ENCODE measurements at regions not wholly inside any gene's neighbourhood (a gene's known extent, or its start where the extent isn't known, plus 50 kb on each side); places are given as distances from the start of the nearest gene placed in this dataset.
"Not testable (repeated sequence)": the region's sequence is repeated elsewhere in the genome, so short reads cannot be mapped to it uniquely, and the experiment has no call there.

- Histone ChIP-seq H3K4me3 (no peak overlapping the region), H3K27me3 (no peaks in the 10 kb centered on the region), H3K27ac (no peak overlapping the region), H3K36me3 (replicated peaks in 1 of 2) (no peaks in the 10 kb centered on the region), H3K4me1 (replicated peaks in 1 of 2) (no peaks in the 10 kb centered on the region), H3K9me3 (replicated peaks in 1 of 3) (no peaks in the 10 kb centered on the region)
- no peak for DNase-seq
- intact Hi-C loops (cut with DNase I) = no loop called here
- TF ChIP-seq POLR2A (IDR thresholded peaks at IDR 0.05) = no peak
- TF ChIP-seq, protein P1, sequence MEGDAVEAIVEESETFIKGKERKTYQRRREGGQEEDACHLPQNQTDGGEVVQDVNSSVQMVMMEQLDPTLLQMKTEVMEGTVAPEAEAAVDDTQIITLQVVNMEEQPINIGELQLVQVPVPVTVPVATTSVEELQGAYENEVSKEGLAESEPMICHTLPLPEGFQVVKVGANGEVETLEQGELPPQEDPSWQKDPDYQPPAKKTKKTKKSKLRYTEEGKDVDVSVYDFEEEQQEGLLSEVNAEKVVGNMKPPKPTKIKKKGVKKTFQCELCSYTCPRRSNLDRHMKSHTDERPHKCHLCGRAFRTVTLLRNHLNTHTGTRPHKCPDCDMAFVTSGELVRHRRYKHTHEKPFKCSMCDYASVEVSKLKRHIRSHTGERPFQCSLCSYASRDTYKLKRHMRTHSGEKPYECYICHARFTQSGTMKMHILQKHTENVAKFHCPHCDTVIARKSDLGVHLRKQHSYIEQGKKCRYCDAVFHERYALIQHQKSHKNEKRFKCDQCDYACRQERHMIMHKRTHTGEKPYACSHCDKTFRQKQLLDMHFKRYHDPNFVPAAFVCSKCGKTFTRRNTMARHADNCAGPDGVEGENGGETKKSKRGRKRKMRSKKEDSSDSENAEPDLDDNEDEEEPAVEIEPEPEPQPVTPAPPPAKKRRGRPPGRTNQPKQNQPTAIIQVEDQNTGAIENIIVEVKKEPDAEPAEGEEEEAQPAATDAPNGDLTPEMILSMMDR (IDR thresholded peaks at IDR 0.05) = no peak
- WGBS, 4 donors = 62 to 83% (median 75%) methylated on average over 1 of the region's 1 CpG
These were observed 184.9 kb downstream of the COL12A1 start for GRCh38 chr6:75020971-75021370.

- intact Hi-C loops (cut with DNase I) = no loop called here
- Histone ChIP-seq H3K4me1 (replicated peaks in 1 of 2) (no peaks in the 10 kb centered on the region), H3K27me3 (no peaks in the 10 kb centered on the region), H3K4me3 (no peak overlapping the region), H3K9me3 (replicated peaks in 1 of 3) (no peaks in the 10 kb centered on the region), H3K27ac (no peak overlapping the region), H3K36me3 (replicated peaks in 1 of 2) (no peaks in the 10 kb centered on the region)
- no peak for TF ChIP-seq POLR2A (IDR thresholded peaks at IDR 0.05)
- TF ChIP-seq, protein P1 (IDR thresholded peaks at IDR 0.05) = no peak
- 60 to 71% (median 69%) methylated on average over 2 of the region's 2 CpGs for WGBS, 4 donors
- DNase-seq = no peak
These were observed 185.5 kb downstream of the COL12A1 start for GRCh38 chr6:75020376-75020775.

DNA sequence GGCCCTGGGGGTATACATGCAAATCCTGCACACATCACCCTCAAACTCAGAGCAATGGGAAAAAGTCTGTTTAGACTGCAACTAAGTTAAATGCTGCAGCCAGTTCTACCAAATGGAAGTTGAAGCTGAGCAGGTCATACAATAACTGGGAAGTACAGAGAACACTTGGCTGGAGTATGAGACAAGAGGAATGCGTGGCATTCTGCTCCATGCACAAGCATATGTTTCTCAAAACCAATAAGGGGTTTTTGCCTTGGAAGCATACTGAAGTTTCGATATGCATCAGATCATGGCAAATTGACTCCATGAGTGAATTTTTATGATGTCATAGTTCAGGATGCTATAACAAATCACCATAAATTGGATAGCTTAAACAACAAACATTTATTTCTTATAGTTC, 193.8 kb downstream of the COL12A1 start:
- Histone ChIP-seq H3K36me3 (replicated peaks in 1 of 2) (no peaks in the 10 kb centered on the region), H3K4me1 (replicated peaks in 1 of 2) (no peaks in the 10 kb centered on the region), H3K27ac (no peak overlapping the region), H3K27me3 (no peaks in the 10 kb centered on the region), H3K9me3 (replicated peaks in 1 of 3) (no peaks in the 10 kb centered on the region), H3K4me3 (no peak overlapping the region)
- 59 to 69% (median 62%) methylated on average over 2 of the region's 2 CpGs for WGBS, 4 donors
- DNase-seq = no peak
- no peak for TF ChIP-seq POLR2A (IDR thresholded peaks at IDR 0.05)
- TF ChIP-seq, protein P1 (IDR thresholded peaks at IDR 0.05) = no peak
- intact Hi-C loops (cut with DNase I) = no loop called here

GRCh38 chr6:75003984-75004383, 201.9 kb downstream of the COL12A1 start:
- H3K4me3 ChIP-seq; H3K4me1 ChIP-seq (replicated peaks in 1 of 2); H3K36me3 ChIP-seq (replicated peaks in 1 of 2); H3K27me3 ChIP-seq; H3K27ac ChIP-seq; intact Hi-C loops (cut with DNase I); DNase-seq; H3K9me3 ChIP-seq (replicated peaks in 1 of 3): not testable (repeated sequence)
- 88 to 98% (median 91%) methylated on average over 6 to 8 of the region's 8 CpGs for WGBS, 4 donors

GRCh38 chr6:74997646-74998045, 208.2 kb downstream of the COL12A1 start:
- Histone ChIP-seq H3K27ac (no peak overlapping the region), H3K27me3 (no peaks in the 10 kb centered on the region), H3K4me3 (no peak overlapping the region), H3K4me1 (replicated peaks in 1 of 2) (no peaks in the 10 kb centered on the region), H3K36me3 (replicated peaks in 1 of 2) (no peaks in the 10 kb centered on the region), H3K9me3 (replicated peaks in 1 of 3) (no peaks in the 10 kb centered on the region)
- intact Hi-C loops (cut with DNase I) = no loop called here
- no peak for DNase-seq
- 53 to 82% (median 73%) methylated on average over 1 of the region's 1 CpG for WGBS, 4 donors
- TF ChIP-seq POLR2A (IDR thresholded peaks at IDR 0.05) = no peak
- TF ChIP-seq, protein P1 (IDR thresholded peaks at IDR 0.05) = no peak
